ENCODE measurements at regions not wholly inside any gene's neighbourhood (a gene's known extent, or its start where the extent isn't known, plus 50 kb on each side); places are given as distances from the start of the nearest gene placed in this dataset.
A peak's percentile ranks its signal among the peaks of the same experiment; 100 is the strongest.

DNA sequence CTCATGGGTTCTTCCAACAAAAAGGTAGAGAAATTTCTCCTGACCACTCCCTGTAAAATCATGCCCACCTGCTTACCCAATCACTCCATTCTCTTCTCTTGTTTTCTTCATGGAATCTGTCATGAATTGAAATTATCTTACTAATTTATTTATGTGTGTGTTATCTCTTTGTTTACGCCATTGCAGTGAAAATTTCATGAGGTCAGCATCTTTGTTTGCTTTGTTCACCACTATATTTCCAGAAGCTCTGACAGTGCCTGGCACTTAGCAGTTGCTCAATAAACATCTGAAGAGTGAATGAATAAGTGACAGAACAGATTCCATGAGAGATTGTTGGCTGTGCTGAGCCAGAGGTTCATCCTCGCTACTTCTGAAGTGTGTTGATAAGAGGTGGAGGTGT lies 329.5 kb downstream of the NXPE2 start:
- no peak overlapping the region for H3K18ac ChIP-seq (ENCODE audit: low read length)
- H3K36me3 ChIP-seq (ENCODE audit: control insufficient read depth, insufficient read depth, low read length): no peaks in the 10 kb centered on the region
- H3K56ac ChIP-seq (ENCODE audit: low read length): no peak overlapping the region
- H4K5ac ChIP-seq (ENCODE audit: low read length): no peak overlapping the region
- no peak overlapping the region for H2AK5ac ChIP-seq (ENCODE audit: low read length)
- no peak for DNase-seq
- no peaks in the 10 kb centered on the region for H3K79me1 ChIP-seq (ENCODE audit: low read length)
- H2BK5ac ChIP-seq (ENCODE audit: low read length): no peak overlapping the region
- no peak overlapping the region for H3K4me3 ChIP-seq (ENCODE audit: low read length)
- WGBS (ENCODE audit: extremely low coverage, insufficient coverage, low lambda C conversion rate): no CpG with 5 or more reads among the region's 2 CpGs
- no peak overlapping the region for H3K9ac ChIP-seq (ENCODE audit: low read length)
- no peak overlapping the region for H3K4ac ChIP-seq (ENCODE audit: low read depth, low read length)
- no peak overlapping the region for H3K23ac ChIP-seq (ENCODE audit: low read length)
- no peaks in the 10 kb centered on the region for H3K79me2 ChIP-seq (ENCODE audit: control insufficient read depth, insufficient read depth, low read length)
- no peak overlapping the region for H4K8ac ChIP-seq (ENCODE audit: low read depth, low read length)
- no peaks in the 10 kb centered on the region for H3K27me3 ChIP-seq (ENCODE audit: insufficient read depth, low read length, poor library complexity)
- H3K27ac ChIP-seq (ENCODE audit: low read depth, low read length): no peak overlapping the region
- no peak overlapping the region for H3K4me2 ChIP-seq (ENCODE audit: low read length)
- H3K4me1 ChIP-seq (ENCODE audit: control insufficient read depth, low read depth, low read length): no peaks in the 10 kb centered on the region
- no peak overlapping the region for H2BK120ac ChIP-seq (ENCODE audit: low read depth, low read length)
- H2BK15ac ChIP-seq (replicated peaks; ENCODE audit: low read depth): no peak overlapping the region

DNA sequence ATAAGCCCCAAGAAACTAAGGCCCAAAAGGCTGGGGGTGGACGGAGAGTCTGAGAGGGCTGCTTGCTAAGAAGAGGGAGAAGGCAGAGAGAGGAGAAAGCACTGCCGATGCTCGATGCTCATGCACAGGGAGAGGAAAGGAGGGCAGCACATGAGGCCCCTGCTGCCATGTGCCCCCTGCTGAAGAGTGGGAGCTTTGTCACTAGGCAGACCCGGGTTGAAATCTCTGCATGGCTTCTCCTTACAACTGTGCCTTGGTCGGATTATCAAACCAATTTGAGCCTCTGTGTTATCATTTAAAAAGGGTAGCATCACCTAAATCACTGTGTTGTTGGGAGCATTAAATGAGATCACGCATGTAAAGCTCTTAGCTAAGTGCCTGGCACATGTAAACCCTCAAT lies 330.5 kb downstream of the NXPE2 start:
- H3K79me1 ChIP-seq (ENCODE audit: low read length): no peaks in the 10 kb centered on the region
- H3K4ac ChIP-seq (ENCODE audit: low read depth, low read length): no peak overlapping the region
- WGBS (ENCODE audit: extremely low coverage, insufficient coverage, low lambda C conversion rate): no CpG with 5 or more reads among the region's 6 CpGs
- H3K27me3 ChIP-seq (ENCODE audit: insufficient read depth, low read length, poor library complexity): no peaks in the 10 kb centered on the region
- no peak overlapping the region for H2BK15ac ChIP-seq (replicated peaks; ENCODE audit: low read depth)
- H3K56ac ChIP-seq (ENCODE audit: low read length): no peak overlapping the region
- H3K4me2 ChIP-seq (ENCODE audit: low read length): no peak overlapping the region
- no peak for DNase-seq
- no peak overlapping the region for H3K18ac ChIP-seq (ENCODE audit: low read length)
- no peak overlapping the region for H3K9ac ChIP-seq (ENCODE audit: low read length)
- no peaks in the 10 kb centered on the region for H3K79me2 ChIP-seq (ENCODE audit: control insufficient read depth, insufficient read depth, low read length)
- H3K23ac ChIP-seq (ENCODE audit: low read length): no peak overlapping the region
- H3K4me1 ChIP-seq (ENCODE audit: control insufficient read depth, low read depth, low read length): no peaks in the 10 kb centered on the region
- no peak overlapping the region for H2AK5ac ChIP-seq (ENCODE audit: low read length)
- H3K27ac ChIP-seq (ENCODE audit: low read depth, low read length): no peak overlapping the region
- H3K36me3 ChIP-seq (ENCODE audit: control insufficient read depth, insufficient read depth, low read length): no peaks in the 10 kb centered on the region
- no peak overlapping the region for H2BK5ac ChIP-seq (ENCODE audit: low read length)
- no peak overlapping the region for H4K8ac ChIP-seq (ENCODE audit: low read depth, low read length)
- no peak overlapping the region for H4K5ac ChIP-seq (ENCODE audit: low read length)
- H2BK120ac ChIP-seq (ENCODE audit: low read depth, low read length): no peak overlapping the region
- no peak overlapping the region for H3K4me3 ChIP-seq (ENCODE audit: low read length)

DNA sequence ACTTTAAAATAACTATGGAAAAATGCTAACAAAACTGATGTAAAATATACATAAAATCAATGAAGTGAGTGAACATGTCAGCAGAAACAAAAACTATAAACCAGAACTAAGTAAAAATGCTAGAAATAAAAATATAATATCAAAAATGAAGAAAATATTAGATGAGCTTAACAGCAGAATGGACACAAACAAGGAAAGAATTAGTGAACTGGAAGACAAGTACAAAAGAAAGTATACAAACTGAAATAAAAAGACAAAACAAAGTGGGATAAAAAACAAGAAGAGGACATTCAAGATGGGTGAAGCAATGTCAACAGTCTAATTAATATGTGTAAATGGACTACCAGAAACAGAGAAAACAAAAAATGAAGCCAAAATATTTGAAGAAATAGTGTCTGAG lies 339.2 kb downstream of the NXPE2 start:
- Histone ChIP-seq H3K18ac (ENCODE audit: low read length) (no peak overlapping the region), H3K36me3 (ENCODE audit: control insufficient read depth, insufficient read depth, low read length) (no peaks in the 10 kb centered on the region), H4K8ac (ENCODE audit: low read depth, low read length) (no peak overlapping the region), H3K9ac (ENCODE audit: low read length) (no peak overlapping the region), H2BK15ac (replicated peaks; ENCODE audit: low read depth) (no peak overlapping the region), H3K4me3 (ENCODE audit: low read length) (no peak overlapping the region), H3K27ac (ENCODE audit: low read depth, low read length) (no peak overlapping the region), H2BK5ac (ENCODE audit: low read length) (no peak overlapping the region), H3K79me2 (ENCODE audit: control insufficient read depth, insufficient read depth, low read length) (no peaks in the 10 kb centered on the region), H3K27me3 (ENCODE audit: insufficient read depth, low read length, poor library complexity) (no peaks in the 10 kb centered on the region), H3K79me1 (ENCODE audit: low read length) (no peaks in the 10 kb centered on the region), H3K56ac (ENCODE audit: low read length) (no peak overlapping the region), H2BK120ac (ENCODE audit: low read depth, low read length) (no peak overlapping the region), H4K5ac (ENCODE audit: low read length) (no peak overlapping the region), H3K4me1 (ENCODE audit: control insufficient read depth, low read depth, low read length) (no peaks in the 10 kb centered on the region), H3K4me2 (ENCODE audit: low read length) (no peak overlapping the region), H3K4ac (ENCODE audit: low read depth, low read length) (no peak overlapping the region), H2AK5ac (ENCODE audit: low read length) (no peak overlapping the region), H3K23ac (ENCODE audit: low read length) (no peak overlapping the region)
- DNase-seq: no peak

DNA sequence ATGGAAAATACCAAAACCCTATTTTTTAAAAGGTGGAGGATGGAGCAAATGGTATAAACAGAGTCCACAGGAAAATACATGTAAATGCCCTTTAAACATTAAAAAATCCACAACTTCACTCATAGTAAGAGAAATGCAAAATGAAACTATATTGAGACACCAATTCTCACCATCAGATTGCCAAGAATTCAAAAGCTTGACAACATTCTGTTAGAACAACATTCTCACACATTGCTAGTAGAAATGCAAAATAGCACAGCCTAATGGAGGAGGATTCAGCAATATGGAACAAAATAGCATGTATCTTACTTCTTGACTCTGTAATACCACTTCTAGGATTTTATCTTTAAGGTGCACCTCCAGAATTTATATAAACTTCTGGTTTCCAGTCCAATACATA lies 351.8 kb downstream of the NXPE2 start:
- Histone ChIP-seq H2BK120ac (ENCODE audit: low read depth, low read length) (no peak overlapping the region), H3K9ac (ENCODE audit: low read length) (no peak overlapping the region), H3K4me2 (ENCODE audit: low read length) (no peak overlapping the region), H4K8ac (ENCODE audit: low read depth, low read length) (no peak overlapping the region), H2BK15ac (replicated peaks; ENCODE audit: low read depth) (no peak overlapping the region), H3K4ac (ENCODE audit: low read depth, low read length) (no peak overlapping the region), H3K4me3 (ENCODE audit: low read length) (no peak overlapping the region), H3K79me2 (ENCODE audit: control insufficient read depth, insufficient read depth, low read length) (no peaks in the 10 kb centered on the region), H3K79me1 (ENCODE audit: low read length) (no peaks in the 10 kb centered on the region), H2BK5ac (ENCODE audit: low read length) (no peak overlapping the region), H3K23ac (ENCODE audit: low read length) (no peak overlapping the region), H3K27me3 (ENCODE audit: insufficient read depth, low read length, poor library complexity) (no peaks in the 10 kb centered on the region), H2AK5ac (ENCODE audit: low read length) (no peak overlapping the region), H3K4me1 (ENCODE audit: control insufficient read depth, low read depth, low read length) (no peaks in the 10 kb centered on the region), H3K56ac (ENCODE audit: low read length) (no peak overlapping the region), H3K36me3 (ENCODE audit: control insufficient read depth, insufficient read depth, low read length) (no peaks in the 10 kb centered on the region), H3K18ac (ENCODE audit: low read length) (no peak overlapping the region), H3K27ac (ENCODE audit: low read depth, low read length) (no peak overlapping the region), H4K5ac (ENCODE audit: low read length) (no peak overlapping the region)
- DNase-seq: no peak

DNA sequence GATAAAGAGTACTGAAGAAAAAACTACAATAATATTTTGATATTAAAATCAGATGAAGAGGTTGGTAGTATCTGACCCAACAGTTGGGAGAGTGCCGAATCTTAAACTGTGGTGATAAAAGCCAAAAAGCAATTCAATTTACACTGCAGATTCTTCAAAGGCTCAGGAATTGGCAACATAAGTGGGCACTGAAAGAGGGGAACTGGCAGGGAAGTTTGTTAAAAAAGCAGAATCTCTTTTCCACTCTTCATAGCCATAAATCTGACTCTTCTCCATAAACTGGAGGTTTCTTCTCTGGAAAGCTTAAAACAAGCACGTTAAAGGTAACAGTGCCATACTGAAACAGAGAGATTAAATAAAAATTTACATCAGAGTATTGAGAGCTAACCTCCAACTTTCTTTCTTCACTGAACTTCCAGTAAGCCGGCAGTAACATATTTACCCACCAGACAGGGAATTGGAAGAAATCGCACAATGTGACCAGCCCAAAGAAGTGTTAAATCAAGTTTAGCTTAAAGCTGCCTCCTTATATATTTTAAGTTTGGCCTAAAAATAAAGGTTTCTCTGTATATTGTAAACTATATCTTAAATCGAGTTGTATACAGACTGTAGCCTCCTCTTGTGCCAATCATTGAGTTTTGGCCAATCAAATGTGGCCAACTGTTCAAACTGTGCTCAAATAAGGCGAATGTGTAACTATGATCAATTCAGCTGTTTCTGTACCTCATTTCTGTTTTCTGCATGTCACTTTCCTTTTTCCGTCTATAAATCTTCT lies 358.3 kb downstream of the NXPE2 start:
- Histone ChIP-seq H3K36me3 (ENCODE audit: control insufficient read depth, insufficient read depth, low read length) (no peaks in the 10 kb centered on the region), H3K23ac (ENCODE audit: low read length) (no peak overlapping the region), H2BK15ac (replicated peaks; ENCODE audit: low read depth) (no peak overlapping the region), H3K56ac (ENCODE audit: low read length) (no peak overlapping the region), H3K9ac (ENCODE audit: low read length) (no peak overlapping the region), H3K4ac (ENCODE audit: low read depth, low read length) (no peak overlapping the region), H4K5ac (ENCODE audit: low read length) (no peak overlapping the region), H2BK120ac (ENCODE audit: low read depth, low read length) (no peak overlapping the region), H3K79me2 (ENCODE audit: control insufficient read depth, insufficient read depth, low read length) (no peaks in the 10 kb centered on the region), H3K79me1 (ENCODE audit: low read length) (no peaks in the 10 kb centered on the region), H3K4me1 (ENCODE audit: control insufficient read depth, low read depth, low read length) (no peaks in the 10 kb centered on the region), H3K4me3 (ENCODE audit: low read length) (no peak overlapping the region), H3K4me2 (ENCODE audit: low read length) (no peak overlapping the region), H3K27me3 (ENCODE audit: insufficient read depth, low read length, poor library complexity) (no peaks in the 10 kb centered on the region), H3K27ac (ENCODE audit: low read depth, low read length) (no peak overlapping the region), H3K18ac (ENCODE audit: low read length) (no peak overlapping the region), H4K8ac (ENCODE audit: low read depth, low read length) (no peak overlapping the region), H2BK5ac (ENCODE audit: low read length) (no peak overlapping the region), H2AK5ac (ENCODE audit: low read length) (no peak overlapping the region)
- no peak for DNase-seq
- no CpG with 5 or more reads among the region's 7 CpGs for WGBS (ENCODE audit: extremely low coverage, insufficient coverage, low lambda C conversion rate)

DNA sequence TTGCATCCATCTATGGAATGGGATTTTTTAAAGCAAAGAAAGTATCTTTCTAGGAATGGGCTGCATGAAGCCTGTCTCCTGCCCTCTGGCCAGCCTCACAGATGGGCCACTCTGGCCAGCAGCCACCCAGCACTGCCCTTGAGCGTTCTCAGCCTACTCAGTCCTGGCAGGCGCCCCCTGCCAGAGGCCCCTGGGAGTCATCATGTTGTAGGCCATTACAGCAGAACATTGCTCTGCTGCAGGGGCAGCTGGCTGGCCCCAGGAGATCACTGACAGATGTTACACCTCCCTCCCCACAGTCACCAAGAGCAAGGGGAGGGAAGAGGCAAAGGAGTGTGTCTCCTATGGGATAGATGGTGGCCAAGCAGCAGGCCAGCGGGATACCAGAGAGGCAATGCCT lies 363.7 kb downstream of the NXPE2 start:
- H3K79me2 ChIP-seq (ENCODE audit: control insufficient read depth, insufficient read depth, low read length): no peaks in the 10 kb centered on the region
- H3K56ac ChIP-seq (ENCODE audit: low read length): no peak overlapping the region
- no peak overlapping the region for H2AK5ac ChIP-seq (ENCODE audit: low read length)
- WGBS (ENCODE audit: extremely low coverage, insufficient coverage, low lambda C conversion rate): no CpG with 5 or more reads among the region's 3 CpGs
- H4K5ac ChIP-seq (ENCODE audit: low read length): no peak overlapping the region
- H3K9ac ChIP-seq (ENCODE audit: low read length): no peak overlapping the region
- no peaks in the 10 kb centered on the region for H3K36me3 ChIP-seq (ENCODE audit: control insufficient read depth, insufficient read depth, low read length)
- no peak overlapping the region for H3K23ac ChIP-seq (ENCODE audit: low read length)
- no peak overlapping the region for H3K18ac ChIP-seq (ENCODE audit: low read length)
- H3K4me1 ChIP-seq (ENCODE audit: control insufficient read depth, low read depth, low read length): no peaks in the 10 kb centered on the region
- DNase-seq: peak; percentile 48
- H2BK5ac ChIP-seq (ENCODE audit: low read length): no peak overlapping the region
- no peak overlapping the region for H2BK15ac ChIP-seq (replicated peaks; ENCODE audit: low read depth)
- no peak overlapping the region for H3K4ac ChIP-seq (ENCODE audit: low read depth, low read length)
- H2BK120ac ChIP-seq (ENCODE audit: low read depth, low read length): no peak overlapping the region
- H3K79me1 ChIP-seq (ENCODE audit: low read length): no peaks in the 10 kb centered on the region
- no peaks in the 10 kb centered on the region for H3K27me3 ChIP-seq (ENCODE audit: insufficient read depth, low read length, poor library complexity)
- no peak overlapping the region for H3K4me3 ChIP-seq (ENCODE audit: low read length)
- H3K4me2 ChIP-seq (ENCODE audit: low read length): no peak overlapping the region
- no peak overlapping the region for H3K27ac ChIP-seq (ENCODE audit: low read depth, low read length)
- no peak overlapping the region for H4K8ac ChIP-seq (ENCODE audit: low read depth, low read length)
